HEK293 (cell line): ENCODE measurements at regions not wholly inside any gene's neighbourhood (a gene's known extent, or its start where the extent isn't known, plus 50 kb on each side); places are given as distances from the start of the nearest gene placed in this dataset.

Source experiments
- CTCF ChIA-PET: fragments of 350-600 bp; formaldehyde crosslinking; extraction: SDS; loops from one replicate; lab custom pipeline; 2021; ENCODE audit warnings: antibody characterized with exemption; lab: Yijun Ruan, JAX
- POLR2A ChIA-PET: fragments of 300-600 bp; formaldehyde crosslinking; extraction: SDS; loops from one replicate; lab custom pipeline; 2020; ENCODE audit warnings: antibody characterized with exemption, inconsistent platforms; lab: Yijun Ruan, JAX
- H3K27ac ChIP-seq: fragments of 200-500 bp; sonication (Bioruptor generic); 2 replicates; pipeline ENCODE4 v1.5.1; 2014; ENCODE audit warnings: low read depth, low read length, control low read depth, inconsistent platforms; ENCODE audit errors: extremely low read depth
- H3K36me3 ChIP-seq, 2 experiments: fragments of 200-500 bp in 1 of 2; sonication (Bioruptor generic) in 1 of 2; 1 replicate in 1 of 2; 2 replicates in 1 of 2; pipeline ENCODE4 v1.5.1; 2014 to 2017; ENCODE audit warnings: inconsistent platforms in 2 of 2, low read length in 2 of 2; ENCODE audit not compliant: control insufficient read depth in 2 of 2, insufficient read depth in 1 of 2
- H3K4me1 ChIP-seq: fragments of 200-500 bp; sonication (Bioruptor generic); 2 replicates; pipeline ENCODE4 v1.5.1; 2014; ENCODE audit warnings: mild to moderate bottlenecking, low read length, inconsistent platforms; ENCODE audit not compliant: control insufficient read depth, insufficient read depth
- H3K4me3 ChIP-seq: 2 replicates; pipeline ENCODE4 v1.5.1; 2011; ENCODE audit warnings: low read depth, mild to moderate bottlenecking, control low read depth, low read length, moderate library complexity
- H3K9me3 ChIP-seq: fragments of 200-500 bp; sonication (Bioruptor generic); 2 replicates; pipeline ENCODE4 v1.5.1; 2014; ENCODE audit warnings: low read depth, low read length, inconsistent platforms; ENCODE audit not compliant: control insufficient read depth, insufficient read depth
- GLI2 ChIP-seq: fragments of 450-650 bp; formaldehyde crosslinking; IDR thresholded peaks from 2 replicates; pipeline ENCODE4; 2017; ENCODE audit warnings: missing biosample characterization, missing genetic modification characterization, low read depth, borderline replicate concordance
- GLIS1 ChIP-seq: fragments of 450-650 bp; formaldehyde crosslinking; IDR thresholded peaks from 2 replicates; pipeline ENCODE4 v1.5.1; 2016; ENCODE audit warnings: missing biosample characterization, missing genetic modification characterization
- IKZF3 ChIP-seq: fragments of 450-650 bp; IDR thresholded peaks from 2 replicates; pipeline ENCODE4 v1.5.0; 2018; ENCODE audit warnings: missing biosample characterization, mild to moderate bottlenecking, missing genetic modification characterization, moderate library complexity
- KLF7 ChIP-seq: fragments of 450-650 bp; formaldehyde crosslinking; IDR thresholded peaks from 2 replicates; pipeline ENCODE4 v1.5.1; 2016; ENCODE audit warnings: missing biosample characterization, missing genetic modification characterization, borderline replicate concordance
- KLF8 ChIP-seq: fragments of 450-650 bp; formaldehyde crosslinking; IDR thresholded peaks from 2 replicates; pipeline ENCODE4 v1.5.1; 2016; ENCODE audit warnings: missing biosample characterization, missing genetic modification characterization
- ZNF114 ChIP-seq: fragments of 450-650 bp; formaldehyde crosslinking; IDR thresholded peaks from 2 replicates; pipeline ENCODE4 v1.5.0; 2017; ENCODE audit warnings: missing biosample characterization, missing genetic modification characterization
- ZNF132 ChIP-seq: fragments of 450-650 bp; formaldehyde crosslinking; IDR thresholded peaks from 2 replicates; pipeline ENCODE4 v1.5.1; 2017; ENCODE audit warnings: missing biosample characterization, missing genetic modification characterization, borderline replicate concordance
- ZNF248 ChIP-seq: fragments of 450-650 bp; formaldehyde crosslinking; IDR thresholded peaks from 2 replicates; pipeline ENCODE4 v1.5.1; 2017; ENCODE audit warnings: missing biosample characterization, missing genetic modification characterization
- ZNF423 ChIP-seq: fragments of 450-650 bp; formaldehyde crosslinking; IDR thresholded peaks from 2 replicates; pipeline ENCODE4 v1.5.1; 2016; ENCODE audit warnings: missing biosample characterization, missing genetic modification characterization
- ZNF530 ChIP-seq: fragments of 450-650 bp; formaldehyde crosslinking; IDR thresholded peaks from 2 replicates; pipeline ENCODE4 v1.5.1; 2016; ENCODE audit warnings: low read depth, missing biosample characterization, missing genetic modification characterization
- ZNF549 ChIP-seq: fragments of 450-650 bp; IDR thresholded peaks from 2 replicates; pipeline ENCODE4 v1.5.1; 2018; ENCODE audit warnings: missing biosample characterization, missing genetic modification characterization, mild to moderate bottlenecking, inconsistent platforms, moderate library complexity
- ZNF571 ChIP-seq: fragments of 450-650 bp; formaldehyde crosslinking; IDR thresholded peaks from 2 replicates; pipeline ENCODE4 v1.5.0; 2017; ENCODE audit warnings: missing biosample characterization, missing genetic modification characterization
- TF ChIP-seq, protein P1 (sequence below): fragments of 450-650 bp; formaldehyde crosslinking; IDR thresholded peaks from 2 replicates; pipeline ENCODE4 v1.5.1; 2016; ENCODE audit warnings: missing biosample characterization, missing genetic modification characterization
- TF ChIP-seq, protein P2 (sequence below): fragments of 450-650 bp; formaldehyde crosslinking; IDR thresholded peaks from 2 replicates; pipeline ENCODE4 v1.5.1; 2016; ENCODE audit warnings: missing biosample characterization, missing genetic modification characterization
- TF ChIP-seq, protein P3 (sequence below): fragments of 450-650 bp; formaldehyde crosslinking; IDR thresholded peaks from 2 replicates; pipeline ENCODE4 v1.5.1; 2016; ENCODE audit warnings: missing biosample characterization, missing genetic modification characterization
- TF ChIP-seq, protein P4 (sequence below): fragments of 450-650 bp; formaldehyde crosslinking; IDR thresholded peaks from 2 replicates; pipeline ENCODE4 v1.5.1; 2016; ENCODE audit warnings: missing biosample characterization, missing genetic modification characterization
- TF ChIP-seq, protein P5 (sequence below): fragments of 450-650 bp; formaldehyde crosslinking; IDR thresholded peaks from 2 replicates; pipeline ENCODE4 v1.5.1; 2017; ENCODE audit warnings: missing biosample characterization, missing genetic modification characterization
- TF ChIP-seq, protein P6 (sequence below): fragments of 450-650 bp; formaldehyde crosslinking; IDR thresholded peaks from 2 replicates; pipeline ENCODE4 v1.5.1; 2016; ENCODE audit warnings: missing biosample characterization, missing genetic modification characterization

DNA sequence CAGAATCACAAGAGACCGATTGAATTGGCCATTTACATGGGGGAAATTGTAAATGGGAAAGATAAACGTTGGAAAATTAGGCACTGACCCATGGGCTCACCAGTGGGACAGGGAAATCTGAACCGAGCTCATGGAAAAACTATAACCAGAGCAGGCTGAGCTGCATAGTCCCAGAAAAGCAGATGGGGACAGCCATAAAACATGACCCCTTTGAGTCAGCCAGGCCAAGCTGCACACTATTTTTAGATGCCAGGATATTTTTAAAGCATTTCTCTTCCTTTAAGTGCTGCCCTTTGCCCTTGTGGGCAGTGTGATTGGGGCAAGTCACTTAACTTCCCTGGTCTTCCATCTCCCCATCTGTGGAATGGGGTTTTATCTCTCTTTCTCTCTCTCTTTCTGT lies 184.1 kb downstream of the FOXD2 start (continued):
- TF ChIP-seq ZNF530 (tag by site-specific recombination) (no peak), ZNF423 (tag by site-specific recombination) (no peak)
- TF ChIP-seq, protein P1, sequence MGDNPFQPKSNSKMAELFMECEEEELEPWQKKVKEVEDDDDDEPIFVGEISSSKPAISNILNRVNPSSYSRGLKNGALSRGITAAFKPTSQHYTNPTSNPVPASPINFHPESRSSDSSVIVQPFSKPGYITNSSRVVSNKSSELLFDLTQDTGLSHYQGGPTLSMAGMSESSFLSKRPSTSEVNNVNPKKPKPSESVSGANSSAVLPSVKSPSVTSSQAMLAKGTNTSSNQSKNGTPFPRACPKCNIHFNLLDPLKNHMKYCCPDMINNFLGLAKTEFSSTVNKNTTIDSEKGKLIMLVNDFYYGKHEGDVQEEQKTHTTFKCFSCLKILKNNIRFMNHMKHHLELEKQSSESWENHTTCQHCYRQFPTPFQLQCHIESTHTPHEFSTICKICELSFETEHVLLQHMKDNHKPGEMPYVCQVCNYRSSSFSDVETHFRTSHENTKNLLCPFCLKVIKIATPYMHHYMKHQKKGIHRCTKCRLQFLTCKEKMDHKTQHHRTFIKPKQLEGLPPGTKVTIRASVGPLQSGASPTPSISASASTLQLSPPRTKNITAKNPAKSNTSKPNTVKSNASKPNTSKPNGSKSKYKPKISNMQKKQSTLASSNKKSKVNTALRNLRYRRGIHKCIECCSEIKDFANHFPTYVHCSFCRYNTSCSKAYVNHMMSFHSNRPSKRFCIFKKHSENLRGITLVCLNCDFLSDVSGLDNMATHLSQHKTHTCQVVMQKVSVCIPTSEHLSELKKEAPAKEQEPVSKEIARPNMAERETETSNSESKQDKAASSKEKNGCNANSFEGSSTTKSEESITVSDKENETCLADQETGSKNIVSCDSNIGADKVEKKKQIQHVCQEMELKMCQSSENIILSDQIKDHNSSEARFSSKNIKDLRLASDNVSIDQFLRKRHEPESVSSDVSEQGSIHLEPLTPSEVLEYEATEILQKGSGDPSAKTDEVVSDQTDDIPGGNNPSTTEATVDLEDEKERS (tag by site-specific recombination), result no peak

DNA sequence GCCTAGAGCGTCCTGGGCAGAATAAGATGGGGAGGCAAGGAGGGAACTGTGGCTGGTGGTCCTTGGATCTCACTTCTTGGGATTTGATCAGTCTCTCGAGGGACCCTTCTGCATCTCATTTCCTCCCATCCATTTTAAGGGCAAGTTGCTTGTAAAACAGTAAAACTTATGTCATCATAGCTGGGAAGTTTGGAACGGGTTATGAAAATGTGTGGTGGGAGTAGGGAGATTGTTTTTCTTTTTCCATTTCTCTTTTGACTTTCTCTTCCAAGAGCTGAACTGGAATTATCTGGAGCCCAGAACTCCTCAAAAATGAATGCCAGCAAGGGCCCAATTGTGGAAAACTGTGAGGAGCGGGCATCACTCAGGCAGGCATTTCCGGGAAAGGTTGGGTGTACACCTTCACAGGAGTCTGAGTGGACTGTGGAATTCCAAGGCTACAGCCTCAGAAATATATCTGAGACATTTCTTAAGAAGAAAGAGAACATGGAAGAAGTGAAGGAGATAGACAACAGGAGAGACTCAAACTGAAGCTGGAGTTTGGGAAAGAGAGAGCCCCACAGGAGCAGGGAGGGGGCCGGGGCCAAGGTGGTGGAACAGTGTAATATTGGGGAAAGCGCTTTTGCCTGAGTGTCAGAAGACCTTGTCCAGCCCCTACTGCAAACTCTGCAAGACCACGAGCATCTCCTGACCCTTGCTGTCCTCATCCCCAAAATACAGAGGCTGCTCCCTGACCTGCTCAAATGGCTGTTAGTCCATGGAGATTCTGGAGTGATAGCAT lies 185.1 kb downstream of the FOXD2 start:
- ChIA-PET POLR2A (no interaction called here), CTCF (interaction anchor here (1.1 kb wide), 1 partner anchor 53 kb away, joined by 4 read pairs; no protein-coding TSS in a partner anchor)
- Histone ChIP-seq H3K27ac (no peak overlapping the region), H3K36me3 (no peaks in the 10 kb centered on the region), H3K9me3 (no peaks in the 10 kb centered on the region), H3K4me1 (no peaks in the 10 kb centered on the region), H3K4me3 (no peak overlapping the region)
- TF ChIP-seq ZNF549 (tag by site-specific recombination) (no peak), IKZF3 (no peak), ZNF114 (tag by site-specific recombination) (no peak), ZNF248 (tag by site-specific recombination) (no peak), GLI2 (tag by site-specific recombination) (no peak), GLIS1 (tag by site-specific recombination) (no peak), ZNF571 (tag by site-specific recombination) (no peak), KLF8 (tag by site-specific recombination) (no peak), ZNF423 (tag by site-specific recombination) (no peak), ZNF132 (tag by site-specific recombination) (no peak), KLF7 (tag by site-specific recombination) (no peak)
- TF ChIP-seq, protein P2, sequence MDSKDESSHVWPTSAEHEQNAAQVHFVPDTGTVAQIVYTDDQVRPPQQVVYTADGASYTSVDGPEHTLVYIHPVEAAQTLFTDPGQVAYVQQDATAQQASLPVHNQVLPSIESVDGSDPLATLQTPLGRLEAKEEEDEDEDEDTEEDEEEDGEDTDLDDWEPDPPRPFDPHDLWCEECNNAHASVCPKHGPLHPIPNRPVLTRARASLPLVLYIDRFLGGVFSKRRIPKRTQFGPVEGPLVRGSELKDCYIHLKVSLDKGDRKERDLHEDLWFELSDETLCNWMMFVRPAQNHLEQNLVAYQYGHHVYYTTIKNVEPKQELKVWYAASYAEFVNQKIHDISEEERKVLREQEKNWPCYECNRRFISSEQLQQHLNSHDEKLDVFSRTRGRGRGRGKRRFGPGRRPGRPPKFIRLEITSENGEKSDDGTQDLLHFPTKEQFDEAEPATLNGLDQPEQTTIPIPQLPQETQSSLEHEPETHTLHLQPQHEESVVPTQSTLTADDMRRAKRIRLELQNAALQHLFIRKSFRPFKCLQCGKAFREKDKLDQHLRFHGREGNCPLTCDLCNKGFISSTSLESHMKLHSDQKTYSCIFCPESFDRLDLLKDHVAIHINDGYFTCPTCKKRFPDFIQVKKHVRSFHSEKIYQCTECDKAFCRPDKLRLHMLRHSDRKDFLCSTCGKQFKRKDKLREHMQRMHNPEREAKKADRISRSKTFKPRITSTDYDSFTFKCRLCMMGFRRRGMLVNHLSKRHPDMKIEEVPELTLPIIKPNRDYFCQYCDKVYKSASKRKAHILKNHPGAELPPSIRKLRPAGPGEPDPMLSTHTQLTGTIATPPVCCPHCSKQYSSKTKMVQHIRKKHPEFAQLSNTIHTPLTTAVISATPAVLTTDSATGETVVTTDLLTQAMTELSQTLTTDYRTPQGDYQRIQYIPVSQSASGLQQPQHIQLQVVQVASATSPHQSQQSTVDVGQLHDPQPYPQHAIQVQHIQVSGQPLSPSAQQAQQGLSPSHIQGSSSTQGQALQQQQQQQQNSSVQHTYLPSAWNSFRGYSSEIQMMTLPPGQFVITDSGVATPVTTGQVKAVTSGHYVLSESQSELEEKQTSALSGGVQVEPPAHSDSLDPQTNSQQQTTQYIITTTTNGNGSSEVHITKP (tag by site-specific recombination), result no peak
- TF ChIP-seq, protein P3, sequence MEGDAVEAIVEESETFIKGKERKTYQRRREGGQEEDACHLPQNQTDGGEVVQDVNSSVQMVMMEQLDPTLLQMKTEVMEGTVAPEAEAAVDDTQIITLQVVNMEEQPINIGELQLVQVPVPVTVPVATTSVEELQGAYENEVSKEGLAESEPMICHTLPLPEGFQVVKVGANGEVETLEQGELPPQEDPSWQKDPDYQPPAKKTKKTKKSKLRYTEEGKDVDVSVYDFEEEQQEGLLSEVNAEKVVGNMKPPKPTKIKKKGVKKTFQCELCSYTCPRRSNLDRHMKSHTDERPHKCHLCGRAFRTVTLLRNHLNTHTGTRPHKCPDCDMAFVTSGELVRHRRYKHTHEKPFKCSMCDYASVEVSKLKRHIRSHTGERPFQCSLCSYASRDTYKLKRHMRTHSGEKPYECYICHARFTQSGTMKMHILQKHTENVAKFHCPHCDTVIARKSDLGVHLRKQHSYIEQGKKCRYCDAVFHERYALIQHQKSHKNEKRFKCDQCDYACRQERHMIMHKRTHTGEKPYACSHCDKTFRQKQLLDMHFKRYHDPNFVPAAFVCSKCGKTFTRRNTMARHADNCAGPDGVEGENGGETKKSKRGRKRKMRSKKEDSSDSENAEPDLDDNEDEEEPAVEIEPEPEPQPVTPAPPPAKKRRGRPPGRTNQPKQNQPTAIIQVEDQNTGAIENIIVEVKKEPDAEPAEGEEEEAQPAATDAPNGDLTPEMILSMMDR (tag by site-specific recombination), result no peak
- TF ChIP-seq, protein P4, sequence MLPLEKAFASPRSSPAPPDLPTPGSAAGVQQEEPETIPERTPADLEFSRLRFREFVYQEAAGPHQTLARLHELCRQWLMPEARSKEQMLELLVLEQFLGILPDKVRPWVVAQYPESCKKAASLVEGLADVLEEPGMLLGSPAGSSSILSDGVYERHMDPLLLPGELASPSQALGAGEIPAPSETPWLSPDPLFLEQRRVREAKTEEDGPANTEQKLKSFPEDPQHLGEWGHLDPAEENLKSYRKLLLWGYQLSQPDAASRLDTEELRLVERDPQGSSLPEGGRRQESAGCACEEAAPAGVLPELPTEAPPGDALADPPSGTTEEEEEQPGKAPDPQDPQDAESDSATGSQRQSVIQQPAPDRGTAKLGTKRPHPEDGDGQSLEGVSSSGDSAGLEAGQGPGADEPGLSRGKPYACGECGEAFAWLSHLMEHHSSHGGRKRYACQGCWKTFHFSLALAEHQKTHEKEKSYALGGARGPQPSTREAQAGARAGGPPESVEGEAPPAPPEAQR (tag by site-specific recombination), result no peak
- TF ChIP-seq, protein P5, sequence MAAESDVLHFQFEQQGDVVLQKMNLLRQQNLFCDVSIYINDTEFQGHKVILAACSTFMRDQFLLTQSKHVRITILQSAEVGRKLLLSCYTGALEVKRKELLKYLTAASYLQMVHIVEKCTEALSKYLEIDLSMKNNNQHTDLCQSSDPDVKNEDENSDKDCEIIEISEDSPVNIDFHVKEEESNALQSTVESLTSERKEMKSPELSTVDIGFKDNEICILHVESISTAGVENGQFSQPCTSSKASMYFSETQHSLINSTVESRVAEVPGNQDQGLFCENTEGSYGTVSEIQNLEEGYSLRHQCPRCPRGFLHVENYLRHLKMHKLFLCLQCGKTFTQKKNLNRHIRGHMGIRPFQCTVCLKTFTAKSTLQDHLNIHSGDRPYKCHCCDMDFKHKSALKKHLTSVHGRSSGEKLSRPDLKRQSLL (tag by site-specific recombination), result no peak
- TF ChIP-seq, protein P6, sequence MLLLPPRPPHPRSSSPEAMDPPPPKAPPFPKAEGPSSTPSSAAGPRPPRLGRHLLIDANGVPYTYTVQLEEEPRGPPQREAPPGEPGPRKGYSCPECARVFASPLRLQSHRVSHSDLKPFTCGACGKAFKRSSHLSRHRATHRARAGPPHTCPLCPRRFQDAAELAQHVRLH (tag by site-specific recombination), result no peak
